ENCODE measurements at regions not wholly inside any gene's neighbourhood (a gene's known extent, or its start where the extent isn't known, plus 50 kb on each side); places are given as distances from the start of the nearest gene placed in this dataset.

DNA sequence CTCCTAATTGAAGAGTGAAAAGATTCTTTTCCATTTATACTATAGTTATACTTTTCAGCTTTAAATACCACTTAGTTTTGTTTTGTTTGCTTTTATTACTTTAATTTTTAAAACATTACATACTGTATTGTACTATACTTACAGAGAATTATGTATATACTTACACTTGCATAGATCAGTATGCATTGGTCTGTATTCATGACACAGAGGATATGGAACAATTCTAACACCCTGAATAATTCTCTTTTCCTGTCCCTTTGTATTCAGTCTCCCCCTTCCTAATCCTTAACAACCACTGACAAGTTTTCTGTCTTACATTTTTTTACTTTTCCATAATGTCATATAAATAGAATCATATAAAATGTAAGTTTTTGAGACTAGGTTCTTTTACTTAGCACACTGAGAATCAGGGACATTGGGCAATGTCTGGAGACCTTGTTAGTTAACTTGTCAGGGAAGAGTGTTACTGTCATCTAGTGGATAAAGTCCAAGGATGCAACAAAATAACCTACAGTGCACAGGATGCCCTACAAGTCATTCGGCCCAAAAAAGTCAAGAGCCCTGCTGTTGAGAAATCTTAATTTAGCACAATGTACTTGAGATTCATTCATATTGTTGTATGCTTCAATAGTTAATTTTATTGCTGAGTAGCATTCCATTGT, 95.7 kb upstream of the MCTP2 start:
- TF ChIP-seq POLR2A (IDR thresholded peaks at IDR 0.05) (no peak), CTCF (IDR thresholded peaks at IDR 0.05) (no peak)
- H3K27ac ChIP-seq, result no peak overlapping the region
- DNase-seq, result no peak
- no peaks in the 10 kb centered on the region for H3K9me3 ChIP-seq
- H3K36me3 ChIP-seq, result no peaks in the 10 kb centered on the region
- no peaks in the 10 kb centered on the region for H3K27me3 ChIP-seq
- H3K4me1 ChIP-seq, result no peaks in the 10 kb centered on the region
- no peak overlapping the region for H3K4me3 ChIP-seq

DNA sequence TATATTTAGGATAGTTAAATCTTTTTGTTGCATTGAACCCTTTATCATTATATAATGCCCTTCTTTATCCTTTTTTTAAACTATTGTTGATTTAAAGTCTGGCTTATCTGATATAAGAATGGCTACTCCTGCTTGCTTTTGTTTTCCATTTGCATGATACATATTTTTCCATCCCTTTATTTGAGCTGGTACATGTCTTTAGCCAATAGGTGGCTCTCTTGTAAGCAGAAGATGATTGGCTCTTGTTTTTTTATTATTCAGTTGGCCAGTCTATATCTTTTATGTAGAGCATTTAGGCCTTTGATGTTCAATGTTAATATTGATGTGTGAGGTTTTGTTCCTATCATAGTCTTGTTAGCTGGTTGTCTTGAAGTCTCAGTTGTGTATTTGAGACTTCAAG, 99.5 kb upstream of the MCTP2 start:
- no peak for DNase-seq
- no peak overlapping the region for H3K27ac ChIP-seq
- H3K9me3 ChIP-seq, result no peaks in the 10 kb centered on the region
- H3K36me3 ChIP-seq, result no peaks in the 10 kb centered on the region
- H3K4me1 ChIP-seq, result no peaks in the 10 kb centered on the region
- no peak overlapping the region for H3K4me3 ChIP-seq
- H3K27me3 ChIP-seq, result no peaks in the 10 kb centered on the region
- TF ChIP-seq CTCF (IDR thresholded peaks at IDR 0.05) (no peak), POLR2A (IDR thresholded peaks at IDR 0.05) (no peak)

DNA sequence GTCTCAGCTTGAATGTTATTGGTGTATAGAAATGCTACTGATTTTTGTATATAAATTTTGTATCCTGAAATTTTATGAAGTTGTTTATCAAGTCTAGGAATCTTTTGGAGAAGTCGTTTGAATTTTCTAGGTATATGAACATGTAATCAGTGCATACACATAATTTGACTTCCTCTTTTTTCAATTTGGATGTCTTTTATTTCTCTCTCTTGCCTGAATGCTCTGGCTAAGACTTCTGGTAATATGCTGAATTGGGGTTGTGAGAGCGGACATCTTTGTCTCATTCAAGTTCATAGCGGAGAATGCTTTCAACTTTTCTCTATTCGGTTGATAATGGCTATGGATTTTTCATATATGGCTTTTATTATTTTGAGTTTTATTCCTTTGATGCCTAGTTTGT, 100.9 kb upstream of the MCTP2 start:
- no peaks in the 10 kb centered on the region for H3K36me3 ChIP-seq
- no peaks in the 10 kb centered on the region for H3K27me3 ChIP-seq
- H3K4me3 ChIP-seq, result no peak overlapping the region
- no peak overlapping the region for H3K27ac ChIP-seq
- TF ChIP-seq POLR2A (IDR thresholded peaks at IDR 0.05) (no peak), CTCF (IDR thresholded peaks at IDR 0.05) (no peak)
- H3K4me1 ChIP-seq, result no peaks in the 10 kb centered on the region
- H3K9me3 ChIP-seq, result no peaks in the 10 kb centered on the region
- no peak for DNase-seq

GRCh38 chr15:94127006-94127405, 104.4 kb upstream of the MCTP2 start:
- Histone ChIP-seq H3K4me3 (no peak overlapping the region), H3K27me3 (no peaks in the 10 kb centered on the region), H3K27ac (no peak overlapping the region), H3K36me3 (no peaks in the 10 kb centered on the region), H3K4me1 (no peaks in the 10 kb centered on the region), H3K9me3 (no peaks in the 10 kb centered on the region)
- DNase-seq, result no peak
- no peak for TF ChIP-seq CTCF (IDR thresholded peaks at IDR 0.05)
- TF ChIP-seq POLR2A (IDR thresholded peaks at IDR 0.05), result no peak

DNA sequence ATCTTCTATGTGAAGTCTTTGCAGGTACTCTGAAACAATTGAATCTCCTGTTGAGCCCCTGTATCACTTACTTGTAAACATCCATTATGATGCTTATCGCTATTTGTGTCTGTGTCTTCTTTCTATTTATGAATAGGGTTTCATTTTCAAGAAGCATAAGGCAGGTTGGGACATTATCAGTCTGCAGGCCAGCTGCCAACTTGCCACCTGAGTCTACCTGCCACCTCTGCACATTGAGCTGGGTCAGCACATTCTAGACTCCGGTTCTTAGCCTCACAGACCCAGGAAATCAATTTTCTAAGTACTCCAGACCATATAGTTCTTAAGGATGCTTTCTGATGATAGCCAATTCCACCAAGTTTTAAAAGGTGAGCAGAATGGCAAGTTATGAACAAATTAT, 105.7 kb upstream of the MCTP2 start:
- Histone ChIP-seq H3K27ac (no peak overlapping the region), H3K27me3 (no peaks in the 10 kb centered on the region), H3K4me1 (no peaks in the 10 kb centered on the region), H3K9me3 (no peaks in the 10 kb centered on the region), H3K36me3 (no peaks in the 10 kb centered on the region), H3K4me3 (no peak overlapping the region)
- TF ChIP-seq POLR2A (IDR thresholded peaks at IDR 0.05) (no peak), CTCF (IDR thresholded peaks at IDR 0.05) (no peak)
- DNase-seq, result no peak

- Histone ChIP-seq H3K36me3 (no peaks in the 10 kb centered on the region), H3K9me3 (no peaks in the 10 kb centered on the region), H3K27me3 (no peaks in the 10 kb centered on the region), H3K27ac (no peak overlapping the region), H3K4me1 (no peaks in the 10 kb centered on the region), H3K4me3 (no peak overlapping the region)
- no peak for DNase-seq
- TF ChIP-seq CTCF (IDR thresholded peaks at IDR 0.05) (no peak), POLR2A (IDR thresholded peaks at IDR 0.05) (no peak)
Observed at GRCh38 chr15:94125156-94125555, 106.2 kb upstream of the MCTP2 start.
